ENCODE measurements at regions not wholly inside any gene's neighbourhood (a gene's known extent, or its start where the extent isn't known, plus 50 kb on each side); places are given as distances from the start of the nearest gene placed in this dataset.

GRCh38 chr19:29395111-29395733, 130.6 kb upstream of the VSTM2B start:
- DNase-seq (ENCODE audit: low read depth in 1 of 2, low spot score in 1 of 2): no peak

GRCh38 chr19:29395734-29396414, 129.9 kb upstream of the VSTM2B start:
- DNase-seq (ENCODE audit: low read depth in 1 of 2, low spot score in 1 of 2): no peak

GRCh38 chr19:29396925-29397324, 128.9 kb upstream of the VSTM2B start:
- no peak for DNase-seq (ENCODE audit: low read depth in 1 of 2, low spot score in 1 of 2)

- DNase-seq (ENCODE audit: low read depth in 1 of 2, low spot score in 1 of 2): no peak
Observed at GRCh38 chr19:29397748-29398147, 128.0 kb upstream of the VSTM2B start.

- DNase-seq (ENCODE audit: low read depth in 1 of 2, low spot score in 1 of 2): no peak
Observed at GRCh38 chr19:29399804-29400203, 126.0 kb upstream of the VSTM2B start.

GRCh38 chr19:29400917-29401711, 124.7 kb upstream of the VSTM2B start:
- DNase-seq (ENCODE audit: low read depth in 1 of 2, low spot score in 1 of 2): no peak

DNA sequence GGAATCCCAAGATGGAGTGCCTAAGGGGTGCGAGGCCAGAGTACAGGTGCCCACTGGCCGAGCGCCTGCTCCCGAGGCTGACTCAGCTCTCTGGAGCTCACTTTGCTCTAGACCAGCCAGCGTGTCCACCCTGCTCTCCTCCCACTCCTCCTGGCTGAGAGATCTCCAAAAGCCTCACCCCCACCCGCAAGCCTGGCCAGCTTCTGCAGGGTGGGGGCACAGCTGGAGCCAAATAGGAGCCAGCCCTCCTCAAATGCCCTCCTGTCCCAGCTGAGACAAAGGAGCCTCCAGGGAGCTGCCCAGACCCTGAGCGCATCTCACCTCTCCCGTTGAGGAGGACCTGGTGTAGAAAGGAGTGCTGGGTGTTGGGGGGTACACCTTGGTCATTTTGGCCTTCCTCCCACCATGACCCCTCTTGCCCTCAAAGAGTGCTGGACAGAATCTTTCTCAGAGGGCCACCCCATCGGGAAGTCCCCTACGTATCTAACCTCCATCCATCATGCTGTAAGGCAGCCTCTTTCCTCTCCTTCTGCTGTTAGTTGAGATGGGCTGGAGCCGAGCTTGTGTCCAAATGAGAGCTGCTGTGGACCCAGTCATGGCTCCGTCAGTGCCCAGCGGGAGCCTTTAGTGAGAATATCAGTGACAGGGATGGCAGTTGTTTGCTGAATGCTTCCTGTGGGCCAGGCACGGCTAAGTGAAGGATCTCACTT, 123.9 kb upstream of the VSTM2B start:
- no peak for DNase-seq (ENCODE audit: low read depth in 1 of 2, low spot score in 1 of 2)

GRCh38 chr19:29402563-29402962, 123.2 kb upstream of the VSTM2B start:
- no peak for DNase-seq (ENCODE audit: low read depth in 1 of 2, low spot score in 1 of 2)

DNA sequence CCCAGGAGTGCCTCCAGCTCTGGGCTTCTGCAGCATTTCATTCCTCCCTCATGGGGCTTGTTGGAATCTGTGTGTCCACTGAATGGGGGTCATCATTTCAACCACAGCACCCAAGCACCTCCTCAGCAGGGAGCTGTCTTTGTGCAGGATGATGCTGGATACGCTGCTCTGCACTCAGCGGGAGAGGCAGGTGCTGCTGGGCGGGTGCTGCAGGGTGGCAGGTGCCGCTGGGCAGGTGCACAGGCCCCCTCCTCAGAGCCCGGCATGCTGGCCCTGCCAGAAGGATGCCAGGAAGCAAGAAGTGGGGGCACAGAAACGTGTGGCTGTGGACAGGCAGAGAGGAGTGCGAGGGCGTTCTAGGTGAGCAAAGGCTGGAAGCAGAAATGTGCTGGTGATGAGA, 121.8 kb upstream of the VSTM2B start:
- DNase-seq (ENCODE audit: low read depth in 1 of 2, low spot score in 1 of 2): no peak

- DNase-seq (ENCODE audit: low read depth in 1 of 2, low spot score in 1 of 2): no peak
Observed at GRCh38 chr19:29404951-29405727, 120.7 kb upstream of the VSTM2B start.

DNA sequence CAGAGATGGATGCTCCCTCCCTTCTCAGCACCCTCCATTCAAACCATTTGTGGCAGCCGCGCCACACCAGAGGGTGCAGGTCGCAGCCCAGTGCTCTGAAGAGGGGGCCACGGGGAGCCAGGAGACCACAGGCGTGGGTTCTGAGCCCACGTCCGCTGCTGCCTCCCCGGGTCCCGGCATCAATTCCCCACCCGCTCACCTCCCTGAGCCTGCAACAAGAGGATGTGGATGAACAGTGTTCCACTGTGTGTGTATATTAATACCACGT, 120.1 kb upstream of the VSTM2B start:
- DNase-seq (ENCODE audit: low read depth in 1 of 2, low spot score in 1 of 2): no peak

DNA sequence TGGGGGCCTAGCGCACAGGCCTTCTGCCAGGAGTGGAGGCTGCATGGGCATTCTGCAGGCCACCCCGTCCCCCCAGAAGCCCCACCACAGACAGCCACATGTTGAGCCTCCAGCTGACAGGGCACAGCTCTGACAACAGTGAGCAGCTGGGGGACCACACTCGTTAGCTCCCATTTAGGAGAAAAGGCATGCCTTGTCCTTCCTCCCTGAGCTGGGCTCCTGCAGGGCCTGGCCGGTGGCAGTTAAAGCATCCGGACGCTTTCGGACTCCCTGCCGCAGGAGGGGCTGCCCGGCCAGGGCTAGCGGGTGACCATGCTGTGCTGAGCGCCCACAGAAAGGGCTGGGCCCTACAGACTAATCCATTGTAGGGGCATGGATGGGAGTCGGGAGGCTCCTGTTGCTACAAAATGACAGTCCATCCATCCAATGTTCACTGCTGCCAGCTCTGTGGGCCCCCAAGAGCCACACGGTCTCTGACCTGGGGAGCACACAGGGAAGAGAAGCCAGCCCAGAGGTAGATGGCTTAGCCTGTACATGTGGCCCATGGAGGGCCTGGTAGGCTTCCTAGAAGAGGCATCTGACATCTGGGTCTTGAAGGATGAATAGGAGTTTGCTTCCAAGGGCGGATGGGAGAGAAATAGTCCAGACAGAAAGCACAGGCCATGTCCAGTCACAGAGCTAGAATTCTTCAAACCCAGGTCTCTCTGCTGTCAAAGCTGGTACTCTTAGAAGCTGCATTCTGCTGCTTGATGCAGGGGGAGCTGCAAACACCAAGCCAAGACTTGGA, 116.5 kb upstream of the VSTM2B start:
- DNase-seq (ENCODE audit: low read depth in 1 of 2, low spot score in 1 of 2): no peak

GRCh38 chr19:29410601-29411000, 115.2 kb upstream of the VSTM2B start:
- no peak for DNase-seq (ENCODE audit: low read depth in 1 of 2, low spot score in 1 of 2)

DNA sequence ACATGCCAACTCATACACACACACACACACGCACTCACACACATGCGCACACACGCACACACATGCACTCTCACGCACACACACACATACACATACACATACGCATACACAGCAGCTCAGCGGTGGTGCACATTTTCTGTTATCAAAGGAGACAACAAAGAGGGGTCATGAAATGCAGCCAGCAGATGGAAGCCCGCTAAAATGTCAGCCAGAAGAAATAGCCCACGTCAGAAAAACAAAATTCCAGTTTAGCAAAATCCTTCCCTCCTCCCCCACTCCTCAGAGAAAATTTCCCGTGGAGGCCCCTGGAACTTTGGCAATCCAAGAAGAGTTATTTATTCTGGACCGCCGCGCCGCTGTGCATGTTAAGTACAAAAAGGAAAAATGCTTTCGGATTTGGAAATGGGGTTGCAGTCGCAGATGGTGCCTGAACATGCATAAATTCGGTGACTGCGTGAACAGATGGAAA, 114.6 kb upstream of the VSTM2B start:
- DNase-seq (ENCODE audit: low read depth in 1 of 2, low spot score in 1 of 2): no peak

DNA sequence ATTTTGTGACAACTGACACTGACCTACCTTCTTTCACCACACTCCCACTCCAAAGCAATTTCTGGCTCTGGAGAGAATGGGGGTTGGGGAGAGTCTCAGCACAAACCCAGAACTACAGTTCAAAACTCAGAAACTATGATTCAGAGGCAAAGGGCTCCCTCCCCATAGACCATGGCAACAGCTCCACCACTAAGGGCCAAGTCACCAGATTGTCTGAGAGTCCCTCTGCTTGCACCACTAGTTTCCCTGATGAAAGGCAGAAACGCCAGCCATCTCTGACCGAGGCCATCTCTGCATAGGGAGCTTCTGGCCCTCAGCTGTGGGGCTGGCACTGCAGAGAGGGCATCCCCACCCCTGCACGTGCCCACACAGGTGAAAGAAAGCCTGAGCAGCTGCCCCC, 112.4 kb upstream of the VSTM2B start:
- no peak for DNase-seq (ENCODE audit: low read depth in 1 of 2, low spot score in 1 of 2)

DNA sequence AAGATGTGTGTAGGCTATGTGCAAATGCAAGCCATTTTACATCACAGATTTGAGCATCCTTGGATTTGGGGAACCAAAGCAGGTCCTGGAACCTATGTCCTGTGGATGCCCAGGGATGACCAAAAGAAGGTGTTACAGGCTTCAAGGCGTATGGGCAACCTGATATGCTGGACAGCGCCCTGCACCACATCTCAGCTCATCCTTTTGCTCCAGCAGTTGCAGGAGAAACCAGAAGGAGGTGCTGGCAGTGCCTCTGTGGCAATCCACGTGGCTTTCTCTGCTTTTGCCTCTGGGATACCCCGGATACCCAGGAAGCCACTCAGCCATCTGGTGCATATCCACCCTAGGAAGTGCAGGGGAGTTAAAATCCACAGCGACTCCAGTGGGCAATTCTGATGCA, 110.3 kb upstream of the VSTM2B start:
- no peak for DNase-seq (ENCODE audit: low read depth in 1 of 2, low spot score in 1 of 2)

DNA sequence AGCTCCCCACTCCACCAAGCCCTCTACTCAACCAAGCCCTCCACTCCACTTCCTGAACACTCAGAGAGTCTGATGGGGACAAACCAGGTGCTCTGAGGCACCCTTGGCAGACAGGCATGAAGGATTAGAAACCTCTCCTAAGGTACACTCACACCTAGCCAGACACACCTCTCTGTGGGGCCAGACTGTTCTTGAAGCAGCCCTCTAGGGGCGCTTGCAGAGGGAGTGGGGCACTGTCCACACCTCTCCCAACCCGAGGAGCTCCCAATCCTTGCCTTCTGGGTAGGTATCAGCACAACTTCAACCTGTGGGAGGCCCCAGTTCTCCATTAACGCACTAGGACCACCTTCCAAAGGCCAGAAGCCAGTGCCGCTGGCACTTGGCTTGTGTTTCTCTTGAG, 108.7 kb upstream of the VSTM2B start:
- DNase-seq (ENCODE audit: low read depth in 1 of 2, low spot score in 1 of 2): no peak

- DNase-seq (ENCODE audit: low read depth in 1 of 2, low spot score in 1 of 2): no peak
Observed at GRCh38 chr19:29418201-29418600, 107.6 kb upstream of the VSTM2B start.

GRCh38 chr19:29420065-29420464, 105.7 kb upstream of the VSTM2B start:
- no peak for DNase-seq (ENCODE audit: low read depth in 1 of 2, low spot score in 1 of 2)

- DNase-seq (ENCODE audit: low read depth in 1 of 2, low spot score in 1 of 2): no peak
Observed at GRCh38 chr19:29420482-29421195, 105.2 kb upstream of the VSTM2B start.

Measured in activated CD4-positive, alpha-beta T cell treated with anti-CD3 and anti-CD28 coated beads, Interleukin-2, amount 50 U/mL, for 24 hours (primary cell).